BLaER1 treated with 17β-estradiol and CSF1 and Interleukin-3, amounts not matched to agents 10 nM and 100 nM (cell line): ENCODE measurements at regions not wholly inside any gene's neighbourhood (a gene's known extent, or its start where the extent isn't known, plus 50 kb on each side); places are given as distances from the start of the nearest gene placed in this dataset.

Experiments used
- H3K27ac ChIP-seq, 11 experiments: shearing (Covaris generic); formaldehyde crosslinking; 2 replicates each; pipeline ENCODE4 v1.8.1; 2022
- H3K27me3 ChIP-seq, 11 experiments: shearing (Covaris generic); formaldehyde crosslinking; 2 replicates each; pipeline ENCODE4 v1.8.1; 2022
- H3K36me3 ChIP-seq, 11 experiments: shearing (Covaris generic); formaldehyde crosslinking; 2 replicates each; pipeline ENCODE4 v1.8.1; 2022
- H3K4me1 ChIP-seq, 10 experiments: shearing (Covaris generic); formaldehyde crosslinking; 2 replicates each; pipeline ENCODE4 v1.8.1; 2022
- H3K4me2 ChIP-seq, 11 experiments: shearing (Covaris generic); formaldehyde crosslinking; 2 replicates each; pipeline ENCODE4 v1.8.1; 2022
- H3K4me3 ChIP-seq, 10 experiments: shearing (Covaris generic); formaldehyde crosslinking; 2 replicates each; pipeline ENCODE4 v1.8.1; 2022
- H3K9ac ChIP-seq, 11 experiments: shearing (Covaris generic); formaldehyde crosslinking; 2 replicates each; pipeline ENCODE4 v1.8.1; 2022
- H3K9me3 ChIP-seq, 11 experiments: shearing (Covaris generic); formaldehyde crosslinking; replicated peaks in 1 of 11; 2 replicates each; pipeline ENCODE4 v1.8.1; 2022
- H4K20me1 ChIP-seq, 11 experiments: shearing (Covaris generic); formaldehyde crosslinking; 2 replicates each; pipeline ENCODE4 v1.8.1; 2022
- Cebpa-rat ChIP-seq, 11 experiments: shearing (Covaris generic); IDR thresholded peaks; 2 replicates each; pipeline ENCODE4 v1.8.1; 2022

GRCh38 chr13:54627646-54628372 is 1599.2 kb downstream of the OLFM4 start:
- H3K9me3 ChIP-seq, result no peaks in the 10 kb centered on the region
- peaks cover 0 to 7% (median 5%) of the 10 kb centered on the region in 10 experiments; a peak in 13 of 20 replicates for H3K4me1 ChIP-seq
- no peak overlapping the region for H3K4me2 ChIP-seq
- no peak overlapping the region for H3K4me3 ChIP-seq
- H3K27me3 ChIP-seq, result no peaks in the 10 kb centered on the region
- no peak overlapping the region for H3K27ac ChIP-seq
- TF ChIP-seq Cebpa-rat (IDR thresholded peaks at IDR 0.05), result no peak
- no peak overlapping the region for H3K9ac ChIP-seq
- no peaks in the 10 kb centered on the region for H3K36me3 ChIP-seq
- no peaks in the 10 kb centered on the region for H4K20me1 ChIP-seq

GRCh38 chr13:54628383-54628782 is 1599.8 kb downstream of the OLFM4 start:
- TF ChIP-seq Cebpa-rat (IDR thresholded peaks at IDR 0.05), result no peak
- no peak overlapping the region for H3K9ac ChIP-seq
- H3K4me2 ChIP-seq, result no peak overlapping the region
- no peaks in the 10 kb centered on the region for H3K27me3 ChIP-seq
- no peaks in the 10 kb centered on the region for H4K20me1 ChIP-seq
- H3K4me3 ChIP-seq, result no peak overlapping the region
- H3K27ac ChIP-seq, result no peak overlapping the region
- peaks cover 0 to 7% (median 5%) of the 10 kb centered on the region in 10 experiments; a peak in 13 of 20 replicates for H3K4me1 ChIP-seq
- H3K9me3 ChIP-seq, result no peaks in the 10 kb centered on the region
- no peaks in the 10 kb centered on the region for H3K36me3 ChIP-seq

GRCh38 chr13:54633456-54633855 is 1604.8 kb downstream of the OLFM4 start:
- Histone ChIP-seq H3K9me3 (no peaks in the 10 kb centered on the region), H3K4me3 (no peak overlapping the region), H4K20me1 (no peaks in the 10 kb centered on the region), H3K36me3 (no peaks in the 10 kb centered on the region), H3K9ac (no peak overlapping the region), H3K4me2 (no peak overlapping the region), H3K27ac (no peak overlapping the region), H3K27me3 (no peaks in the 10 kb centered on the region), H3K4me1 (0 out of 20 replicates have a peak, but pooled peaks cover 0 to 3% (median 0%) of the 10 kb centered on the region in 10 experiments)
- TF ChIP-seq Cebpa-rat (IDR thresholded peaks at IDR 0.05), result no peak

- H3K4me2 ChIP-seq, result no peak overlapping the region
- no peak overlapping the region for H3K9ac ChIP-seq
- no peaks in the 10 kb centered on the region for H3K9me3 ChIP-seq
- H3K4me3 ChIP-seq, result no peak overlapping the region
- H3K27ac ChIP-seq, result no peak overlapping the region
- H4K20me1 ChIP-seq, result no peaks in the 10 kb centered on the region
- H3K36me3 ChIP-seq, result no peaks in the 10 kb centered on the region
- no peak for TF ChIP-seq Cebpa-rat (IDR thresholded peaks at IDR 0.05)
- no peaks in the 10 kb centered on the region for H3K27me3 ChIP-seq
- H3K4me1 ChIP-seq, result 0 out of 20 replicates have a peak, but pooled peaks cover 0 to 3% (median 0%) of the 10 kb centered on the region in 10 experiments
These were observed 1607.6 kb downstream of the OLFM4 start for GRCh38 chr13:54636231-54636630.

GRCh38 chr13:54637366-54637765 is 1608.8 kb downstream of the OLFM4 start:
- no peak overlapping the region for H3K4me3 ChIP-seq
- H4K20me1 ChIP-seq, result no peaks in the 10 kb centered on the region
- no peaks in the 10 kb centered on the region for H3K36me3 ChIP-seq
- H3K27me3 ChIP-seq, result no peaks in the 10 kb centered on the region
- TF ChIP-seq Cebpa-rat (IDR thresholded peaks at IDR 0.05), result no peak; a peak in 1 of 22 replicates
- H3K9me3 ChIP-seq, result no peaks in the 10 kb centered on the region
- H3K4me2 ChIP-seq, result no peak overlapping the region
- no peak overlapping the region for H3K9ac ChIP-seq
- 0 out of 20 replicates have a peak, but pooled peaks cover 0 to 3% (median 0%) of the 10 kb centered on the region in 10 experiments for H3K4me1 ChIP-seq
- no peak overlapping the region for H3K27ac ChIP-seq

DNA sequence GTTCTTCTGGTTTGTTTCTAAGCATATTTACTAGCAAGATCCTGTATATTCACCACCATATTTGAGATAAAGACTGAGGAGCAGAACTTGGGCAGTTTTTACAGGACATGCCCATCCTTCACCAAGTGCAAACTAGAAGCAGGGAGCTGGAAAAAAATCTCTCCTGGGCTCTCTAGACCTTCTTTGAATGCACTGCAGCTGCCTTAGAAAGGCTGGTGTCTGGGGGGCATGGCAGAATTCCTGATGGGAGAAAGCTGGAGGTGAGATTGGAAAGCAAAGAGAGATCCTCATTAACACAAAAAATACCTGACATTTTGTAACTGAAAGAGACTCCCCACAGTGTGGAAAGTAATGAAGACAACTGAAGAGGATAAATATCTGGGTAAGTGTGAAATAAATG is 1612.1 kb downstream of the OLFM4 start:
- H3K9me3 ChIP-seq, result no peaks in the 10 kb centered on the region
- no peak overlapping the region for H3K27ac ChIP-seq
- no peaks in the 10 kb centered on the region for H3K27me3 ChIP-seq
- no peak overlapping the region for H3K4me3 ChIP-seq
- H4K20me1 ChIP-seq, result no peaks in the 10 kb centered on the region
- no peak for TF ChIP-seq Cebpa-rat (IDR thresholded peaks at IDR 0.05)
- H3K36me3 ChIP-seq, result no peaks in the 10 kb centered on the region
- H3K4me1 ChIP-seq, result 0 out of 20 replicates have a peak, but pooled peaks cover 0 to 3% (median 0%) of the 10 kb centered on the region in 10 experiments
- no peak overlapping the region for H3K9ac ChIP-seq
- H3K4me2 ChIP-seq, result no peak overlapping the region

DNA sequence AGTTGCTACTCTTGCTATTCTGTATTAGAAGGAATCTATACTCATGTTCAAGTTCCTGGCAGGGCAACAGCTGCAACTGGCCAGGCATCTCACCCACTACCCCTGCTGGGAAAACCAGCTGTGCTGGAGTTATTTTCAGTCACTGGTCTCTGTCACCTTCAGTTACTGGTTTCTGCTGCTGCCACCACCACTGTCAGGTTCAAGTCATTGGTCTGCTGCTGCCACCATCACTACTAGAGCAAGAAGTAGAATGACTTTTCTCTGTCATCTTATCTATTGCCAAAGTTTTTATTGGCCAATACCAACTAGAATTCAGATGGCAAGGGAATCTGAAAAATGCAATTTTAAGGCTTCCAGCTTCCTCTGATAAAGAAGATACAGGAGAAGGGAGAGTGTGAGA is 1615.2 kb downstream of the OLFM4 start:
- H4K20me1 ChIP-seq, result no peaks in the 10 kb centered on the region
- no peak overlapping the region for H3K4me2 ChIP-seq
- no peak overlapping the region for H3K27ac ChIP-seq
- H3K4me1 ChIP-seq, result no peaks in the 10 kb centered on the region
- H3K9me3 ChIP-seq, result no peaks in the 10 kb centered on the region
- H3K4me3 ChIP-seq, result no peak overlapping the region
- no peaks in the 10 kb centered on the region for H3K36me3 ChIP-seq
- H3K9ac ChIP-seq, result no peak overlapping the region
- no peak for TF ChIP-seq Cebpa-rat (IDR thresholded peaks at IDR 0.05)
- H3K27me3 ChIP-seq, result no peaks in the 10 kb centered on the region

DNA sequence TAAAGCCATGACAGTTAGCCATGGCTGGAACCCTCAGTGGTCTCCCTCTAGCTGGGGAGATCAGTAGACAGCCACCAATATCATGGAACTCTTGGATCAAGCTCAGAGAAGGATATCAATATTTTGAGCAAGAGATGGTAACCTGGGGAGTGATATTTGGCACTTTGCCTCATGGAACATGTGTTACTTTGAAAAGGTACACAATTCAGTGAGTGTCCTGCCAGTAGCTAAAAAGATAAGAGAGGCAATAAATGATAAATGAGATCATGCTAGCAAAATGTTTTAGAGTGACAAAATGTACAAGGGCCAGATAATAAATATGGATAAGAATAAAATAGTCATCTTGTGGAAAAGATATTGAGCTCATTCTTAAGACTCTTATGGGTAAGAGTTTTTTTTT is 1618.7 kb downstream of the OLFM4 start:
- H3K4me2 ChIP-seq, result no peak overlapping the region
- no peaks in the 10 kb centered on the region for H3K9me3 ChIP-seq
- no peaks in the 10 kb centered on the region for H3K4me1 ChIP-seq
- no peaks in the 10 kb centered on the region for H4K20me1 ChIP-seq
- no peaks in the 10 kb centered on the region for H3K36me3 ChIP-seq
- no peak overlapping the region for H3K9ac ChIP-seq
- H3K27ac ChIP-seq, result no peak overlapping the region
- no peak for TF ChIP-seq Cebpa-rat (IDR thresholded peaks at IDR 0.05)
- no peaks in the 10 kb centered on the region for H3K27me3 ChIP-seq
- H3K4me3 ChIP-seq, result no peak overlapping the region

DNA sequence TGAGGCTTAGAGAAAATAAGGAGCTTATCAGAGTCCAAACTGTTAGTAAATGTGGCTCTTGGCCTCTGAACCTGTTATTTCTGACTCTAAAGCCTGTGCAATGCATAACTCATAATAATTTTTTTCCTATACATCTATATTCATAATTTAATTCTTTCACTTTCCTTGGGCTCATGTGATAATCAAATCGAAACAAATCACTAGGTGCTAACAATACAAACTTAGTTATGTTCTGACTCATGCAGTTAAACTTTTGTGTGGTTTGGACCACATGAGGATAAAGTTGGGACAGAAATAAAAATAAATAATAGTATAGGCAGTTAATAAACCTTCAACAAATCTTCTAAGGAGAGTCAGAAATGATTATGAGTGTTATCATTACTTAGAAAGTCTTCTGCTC is 1629.0 kb downstream of the OLFM4 start:
- H3K4me2 ChIP-seq, result no peak overlapping the region
- no peaks in the 10 kb centered on the region for H4K20me1 ChIP-seq
- no peaks in the 10 kb centered on the region for H3K9me3 ChIP-seq
- no peaks in the 10 kb centered on the region for H3K36me3 ChIP-seq
- no peaks in the 10 kb centered on the region for H3K4me1 ChIP-seq
- no peaks in the 10 kb centered on the region for H3K27me3 ChIP-seq
- H3K9ac ChIP-seq, result no peak overlapping the region
- no peak overlapping the region for H3K4me3 ChIP-seq
- no peak overlapping the region for H3K27ac ChIP-seq
- TF ChIP-seq Cebpa-rat (IDR thresholded peaks at IDR 0.05), result no peak

DNA sequence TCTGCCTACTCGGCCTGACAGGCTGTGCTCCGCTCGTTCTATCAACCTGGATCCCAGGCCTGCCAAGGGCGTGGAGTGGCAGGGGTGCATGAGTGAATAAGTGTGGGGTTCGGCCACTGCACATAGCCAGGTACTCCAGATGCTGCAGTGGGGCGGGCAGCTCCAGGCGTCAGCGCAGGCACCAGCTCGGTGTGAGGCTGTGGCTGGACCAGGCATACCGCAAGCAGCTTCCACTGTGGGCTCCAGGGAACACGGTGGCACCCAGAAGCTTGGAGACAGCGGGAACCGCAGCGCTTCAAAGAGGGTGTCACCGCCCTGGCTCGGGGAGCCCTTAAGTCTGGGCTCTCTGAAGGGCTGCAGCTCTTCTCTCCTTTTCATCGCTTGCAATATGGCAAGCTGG is 1630.2 kb downstream of the OLFM4 start:
- H3K4me2 ChIP-seq, result no peak overlapping the region
- no peaks in the 10 kb centered on the region for H3K27me3 ChIP-seq
- no peak overlapping the region for H3K27ac ChIP-seq
- no peak for TF ChIP-seq Cebpa-rat (IDR thresholded peaks at IDR 0.05)
- no peak overlapping the region for H3K4me3 ChIP-seq
- H3K9ac ChIP-seq, result no peak overlapping the region
- H3K36me3 ChIP-seq, result no peaks in the 10 kb centered on the region
- H4K20me1 ChIP-seq, result no peaks in the 10 kb centered on the region
- H3K9me3 ChIP-seq, result no peaks in the 10 kb centered on the region
- no peaks in the 10 kb centered on the region for H3K4me1 ChIP-seq
